CD4-positive, alpha-beta T cell (primary cell): ENCODE measurements at regions not wholly inside any gene's neighbourhood (a gene's known extent, or its start where the extent isn't known, plus 50 kb on each side); places are given as distances from the start of the nearest gene placed in this dataset.

Experiments
- ATAC-seq: fragments of 200-7000 bp; cut with Tn5 transposase; one replicate; pipeline ENCODE4 v1.10.0; 2022; ENCODE audit warnings: mild to moderate bottlenecking; ENCODE audit not compliant: poor library complexity
- CTCF ChIA-PET: fragments of 350-600 bp; sonication (Branson Sonifier 250); formaldehyde crosslinking; loops from one replicate; lab custom pipeline; 2021; ENCODE audit warnings: antibody characterized with exemption, inconsistent platforms; lab: Charles Lee
- POLR2A ChIA-PET: fragments of 350-600 bp; sonication (Branson Sonifier 250); formaldehyde crosslinking; loops from one replicate; lab custom pipeline; 2021; ENCODE audit warnings: antibody characterized with exemption, inconsistent platforms; lab: Charles Lee
- DNase-seq, 14 experiments: peaks; one replicate each; pipeline ENCODE4 v3.0.0-alpha.2; 2013 to 2020; ENCODE audit warnings: mixed read lengths in 2 of 14
- H3K27ac ChIP-seq, 2 donors: one replicate each; pipeline versions ENCODE4 v1.5.1 to v1.7.0; 2013; ENCODE audit warnings: low read length in 2 of 2, low read depth in 1 of 2, mild to moderate bottlenecking in 1 of 2
- H3K27me3 ChIP-seq, 2 experiments: 1 replicate in 1 of 2; 2 replicates in 1 of 2; pipeline versions ENCODE4 v1.6.1 to v1.7.0; 2013; ENCODE audit warnings: low read length in 2 of 2, control low read depth in 1 of 2, mild to moderate bottlenecking in 1 of 2, moderate library complexity in 1 of 2; ENCODE audit not compliant: insufficient read depth in 2 of 2, control insufficient read depth in 1 of 2
- H3K36me3 ChIP-seq: one replicate; pipeline ENCODE4 v1.6.1; 2013; ENCODE audit warnings: low read length, control low read depth; ENCODE audit not compliant: insufficient read depth
- H3K4me1 ChIP-seq: one replicate; pipeline ENCODE4 v1.6.1; 2013; ENCODE audit warnings: low read length, control low read depth; ENCODE audit not compliant: insufficient read depth
- H3K4me3 ChIP-seq: one replicate; pipeline ENCODE4 v1.5.1; 2013; ENCODE audit warnings: mild to moderate bottlenecking, low read length, moderate library complexity
- H3K9me3 ChIP-seq, 2 experiments: 1 replicate in 1 of 2; 2 replicates in 1 of 2; pipeline versions ENCODE4 v1.6.1 to v1.7.0; 2013; ENCODE audit warnings: low read length in 2 of 2, mild to moderate bottlenecking in 2 of 2, control low read depth in 1 of 2, moderate library complexity in 1 of 2; ENCODE audit not compliant: control insufficient read depth in 1 of 2, insufficient read depth in 1 of 2
- H3K27ac Mint-ChIP-seq: one replicate; pipeline ENCODE4 v1.8.0; 2020; ENCODE audit warnings: mixed read lengths
- H3K27me3 Mint-ChIP-seq: one replicate; pipeline ENCODE4 v1.8.0; 2021; ENCODE audit warnings: mixed read lengths
- H3K36me3 Mint-ChIP-seq: one replicate; pipeline ENCODE4 v1.8.0; 2021; ENCODE audit warnings: low read depth, mixed read lengths
- H3K4me1 Mint-ChIP-seq: one replicate; pipeline ENCODE4 v1.8.0; 2021; ENCODE audit warnings: low read depth, mixed read lengths
- H3K4me3 Mint-ChIP-seq: one replicate; pipeline ENCODE4 v1.8.0; 2020; ENCODE audit warnings: mild to moderate bottlenecking, mixed read lengths
- H3K9me3 Mint-ChIP-seq: one replicate; pipeline ENCODE4 v1.8.0; 2020; ENCODE audit warnings: mixed read lengths
- intact Hi-C, 2 experiments: fragments of 100-400 bp; cut with DNase I in 1 of 2; cut with micrococcal nuclease in 1 of 2; formaldehyde crosslinking; loops; one replicate each; pipeline versions ENCODE4 v1.15.1 to v1.9.0; 2023 to 2025; cut with DNase I, micrococcal nuclease
- TF ChIP-seq, protein P1 (sequence below): fragments of 200-600 bp; IDR thresholded peaks from one replicate; pipeline ENCODE4 v1.8.0; 2022; ENCODE audit warnings: antibody characterized with exemption, mild to moderate bottlenecking

DNA sequence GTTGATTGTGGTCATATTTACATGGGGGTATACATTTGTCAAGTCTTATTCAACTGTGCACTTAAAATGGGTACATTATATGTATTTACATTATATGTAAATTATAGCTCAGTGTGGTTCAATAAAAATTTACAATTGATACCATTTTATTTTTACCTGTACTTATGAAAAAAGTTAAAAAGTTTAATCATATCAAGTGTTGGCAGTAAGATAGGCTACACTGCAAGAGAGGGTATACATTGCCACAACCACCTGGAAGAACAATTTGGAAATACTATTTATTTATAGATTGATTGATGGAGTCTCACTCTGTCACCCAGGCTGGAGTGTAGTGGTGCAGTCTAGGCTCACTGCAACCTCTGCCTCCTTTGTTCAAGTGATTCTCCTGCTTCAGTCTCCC is 453.3 kb downstream of the XYLT1 start:
- DNase-seq, result no peak
- Histone ChIP-seq H3K4me1 (peaks cover 11% of the 10 kb centered on the region), H3K27me3 (no peaks in the 10 kb centered on the region), H3K36me3 (no peaks in the 10 kb centered on the region), H3K4me3 (no peak overlapping the region), H3K27ac (no peak overlapping the region), H3K9me3 (no peaks in the 10 kb centered on the region)
- no peak overlapping the region for H3K27ac Mint-ChIP-seq
- CTCF ChIA-PET, result no interaction called here
- peaks cover 10% of the 10 kb centered on the region for H3K9me3 Mint-ChIP-seq
- no peak overlapping the region for H3K4me3 Mint-ChIP-seq
- POLR2A ChIA-PET, result no interaction called here
- no peaks in the 10 kb centered on the region for H3K36me3 Mint-ChIP-seq
- TF ChIP-seq, protein P1, sequence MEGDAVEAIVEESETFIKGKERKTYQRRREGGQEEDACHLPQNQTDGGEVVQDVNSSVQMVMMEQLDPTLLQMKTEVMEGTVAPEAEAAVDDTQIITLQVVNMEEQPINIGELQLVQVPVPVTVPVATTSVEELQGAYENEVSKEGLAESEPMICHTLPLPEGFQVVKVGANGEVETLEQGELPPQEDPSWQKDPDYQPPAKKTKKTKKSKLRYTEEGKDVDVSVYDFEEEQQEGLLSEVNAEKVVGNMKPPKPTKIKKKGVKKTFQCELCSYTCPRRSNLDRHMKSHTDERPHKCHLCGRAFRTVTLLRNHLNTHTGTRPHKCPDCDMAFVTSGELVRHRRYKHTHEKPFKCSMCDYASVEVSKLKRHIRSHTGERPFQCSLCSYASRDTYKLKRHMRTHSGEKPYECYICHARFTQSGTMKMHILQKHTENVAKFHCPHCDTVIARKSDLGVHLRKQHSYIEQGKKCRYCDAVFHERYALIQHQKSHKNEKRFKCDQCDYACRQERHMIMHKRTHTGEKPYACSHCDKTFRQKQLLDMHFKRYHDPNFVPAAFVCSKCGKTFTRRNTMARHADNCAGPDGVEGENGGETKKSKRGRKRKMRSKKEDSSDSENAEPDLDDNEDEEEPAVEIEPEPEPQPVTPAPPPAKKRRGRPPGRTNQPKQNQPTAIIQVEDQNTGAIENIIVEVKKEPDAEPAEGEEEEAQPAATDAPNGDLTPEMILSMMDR, result no peak
- no peaks in the 10 kb centered on the region for H3K27me3 Mint-ChIP-seq
- no peak for ATAC-seq
- intact Hi-C loops, result loop anchor here in 1 of 2 experiments (10.0 kb wide), 1 partner anchor 357 kb away; no protein-coding TSS in a partner anchor
- H3K4me1 Mint-ChIP-seq, result peaks cover 34% of the 10 kb centered on the region

DNA sequence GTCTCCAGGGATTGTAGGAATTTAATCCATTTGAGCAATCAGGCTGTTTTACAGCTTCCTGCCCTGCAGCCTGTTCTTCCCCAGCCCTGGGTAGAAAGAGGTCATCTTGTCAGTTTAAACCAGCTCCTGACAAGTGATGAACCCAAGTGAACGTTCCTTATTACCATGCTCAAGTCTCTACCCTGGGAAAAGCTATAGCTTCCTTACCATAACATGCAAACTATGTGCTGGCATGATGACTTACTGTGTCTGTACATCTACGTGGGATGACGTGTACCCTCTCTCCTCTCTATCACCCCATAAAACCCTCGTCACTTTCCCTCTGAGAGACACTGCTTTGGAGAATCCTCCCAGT is 452.2 kb downstream of the XYLT1 start:
- intact Hi-C loops, result loop anchor here in 1 of 2 experiments (10.0 kb wide), 1 partner anchor 356 kb away; no protein-coding TSS in a partner anchor
- POLR2A ChIA-PET, result interaction anchor here (0.6 to 0.7 kb wide), 2 partner anchors 8 to 15 kb away, joined by 3 to 4 read pairs; no protein-coding TSS in a partner anchor
- ATAC-seq, result no peak

DNA sequence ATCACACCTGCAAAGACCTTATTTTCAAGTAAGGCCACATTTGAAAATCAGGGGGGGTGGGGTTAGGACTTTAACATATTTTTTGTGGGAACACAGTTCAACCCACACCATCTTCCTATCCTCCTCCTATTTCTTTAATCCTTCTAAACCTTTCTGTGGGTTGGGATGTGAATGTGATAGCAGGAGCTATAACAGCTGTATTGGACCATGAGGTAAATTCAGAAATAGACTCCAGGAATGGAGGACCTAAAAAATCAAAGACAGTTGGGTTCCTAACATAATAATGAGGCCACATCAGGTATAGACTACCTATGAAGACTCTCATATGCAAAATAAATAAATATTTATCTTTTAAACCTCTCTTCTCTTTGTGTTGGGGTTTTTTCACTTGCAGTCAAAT is 451.4 kb downstream of the XYLT1 start:
- H3K4me3 ChIP-seq, result no peak overlapping the region
- no peaks in the 10 kb centered on the region for H3K27me3 Mint-ChIP-seq
- no peaks in the 10 kb centered on the region for H3K36me3 ChIP-seq
- H3K4me1 ChIP-seq, result no peaks in the 10 kb centered on the region
- no peaks in the 10 kb centered on the region for H3K36me3 Mint-ChIP-seq
- ChIA-PET POLR2A (no interaction called here), CTCF (no interaction called here)
- peaks cover 21% of the 10 kb centered on the region for H3K4me1 Mint-ChIP-seq
- intact Hi-C loops, result loop anchor here in 1 of 2 experiments (10.0 kb wide), 1 partner anchor 355 kb away; no protein-coding TSS in a partner anchor
- no peaks in the 10 kb centered on the region for H3K9me3 ChIP-seq
- TF ChIP-seq, protein P1, result no peak
- H3K4me3 Mint-ChIP-seq, result no peak overlapping the region
- no peak overlapping the region for H3K27ac ChIP-seq
- H3K27me3 ChIP-seq, result no peaks in the 10 kb centered on the region
- H3K27ac Mint-ChIP-seq, result no peak overlapping the region
- ATAC-seq (no peak), DNase-seq (no peak)
- peaks cover 10% of the 10 kb centered on the region for H3K9me3 Mint-ChIP-seq

More for the DNA sequence above, 452.2 kb downstream of the XYLT1 start:
- Mint-ChIP-seq H3K36me3 (no peaks in the 10 kb centered on the region), H3K27ac (peak overlapping the region; percentile 31), H3K9me3 (peaks cover 10% of the 10 kb centered on the region), H3K4me1 (peaks cover 25% of the 10 kb centered on the region), H3K27me3 (no peaks in the 10 kb centered on the region), H3K4me3 (no peak overlapping the region)
- peaks cover 4% of the 10 kb centered on the region for H3K4me1 ChIP-seq
- H3K9me3 ChIP-seq, result no peaks in the 10 kb centered on the region
- CTCF ChIA-PET, result interaction anchor here (0.6 kb wide), 1 partner anchor 774 kb away, joined by 3 read pairs; no protein-coding TSS in a partner anchor
- TF ChIP-seq, protein P1, result no peak
- no peak overlapping the region for H3K27ac ChIP-seq
- H3K4me3 ChIP-seq, result no peak overlapping the region
- H3K27me3 ChIP-seq, result no peaks in the 10 kb centered on the region
- H3K36me3 ChIP-seq, result no peaks in the 10 kb centered on the region
- no peak for DNase-seq
